Heart left ventricle (tissue), 16 donors: ENCODE measurements at regions not wholly inside any gene's neighbourhood (a gene's known extent, or its start where the extent isn't known, plus 50 kb on each side); places are given as distances from the start of the nearest gene placed in this dataset.

ENCODE experiments used
- ATAC-seq, 4 donors: fragments of 200-7000 bp; cut with Tn5 transposase; one replicate each; pipeline ENCODE4 v1.9.1; 2020 to 2022; ENCODE audit warnings: moderate library complexity in 4 of 4, mild to moderate bottlenecking in 3 of 4, moderate number of reproducible peaks in 1 of 4
- DNase-seq, 5 donors: peaks; one replicate each; pipeline ENCODE4 v3.0.0-alpha.2; 2020
- H3K27ac ChIP-seq, 12 donors: fragments of 200-600 bp; sonication (generic) in 4 of 12; one replicate each; pipeline versions ENCODE4 v1.5.0 to v1.8.0; 2016 to 2022; ENCODE audit warnings: mild to moderate bottlenecking in 2 of 12
- H3K27me3 ChIP-seq, 9 donors: fragments of 200-600 bp; sonication (generic) in 2 of 9; one replicate each; pipeline versions ENCODE4 v1.5.1 to v1.8.0; 2016 to 2022; ENCODE audit warnings: mild to moderate bottlenecking in 3 of 9
- H3K36me3 ChIP-seq, 9 donors: fragments of 200-600 bp; sonication (generic) in 2 of 9; one replicate each; pipeline versions ENCODE4 v1.5.0 to v1.8.0; 2018 to 2022; ENCODE audit warnings: mild to moderate bottlenecking in 2 of 9
- H3K4me1 ChIP-seq, 12 donors: fragments of 200-600 bp; sonication (generic) in 4 of 12; one replicate each; pipeline versions ENCODE4 v1.5.0 to v1.8.0; 2016 to 2022; ENCODE audit warnings: mild to moderate bottlenecking in 3 of 12
- H3K4me3 ChIP-seq, 12 donors: fragments of 200-600 bp; sonication (generic) in 4 of 12; one replicate each; pipeline versions ENCODE4 v1.5.0 to v1.8.0; 2017 to 2022; ENCODE audit warnings: mild to moderate bottlenecking in 9 of 12, moderate library complexity in 4 of 12
- H3K9me3 ChIP-seq, 12 donors: fragments of 200-600 bp; sonication (generic) in 4 of 12; one replicate each; pipeline versions ENCODE4 v1.5.0 to v1.8.0; 2016 to 2022; ENCODE audit warnings: mild to moderate bottlenecking in 1 of 12
- CTCF ChIP-seq, 12 donors: fragments of 200-600 bp; sonication (generic) in 4 of 12; IDR thresholded peaks; one replicate each; pipeline versions ENCODE4 v1.5.0 to v1.8.0; 2018 to 2022; ENCODE audit warnings: antibody characterized with exemption in 12 of 12, mild to moderate bottlenecking in 5 of 12
- POLR2A ChIP-seq, 2 donors: fragments of 450-650 bp; IDR thresholded peaks; one replicate each; pipeline ENCODE4 v1.6.1; 2017; ENCODE audit warnings: antibody characterized with exemption in 2 of 2, mild to moderate bottlenecking in 2 of 2, moderate library complexity in 2 of 2
- WGBS, 4 donors: extraction: QIAGEN DNeasy Blood & Tissue Kit in 2 of 4; methylation state at CpG; one replicate each; pipeline versions ENCODE4 v1.1.5 to v1.1.7; 2013 to 2018; 5-methylcytosine and 5-hydroxymethylcytosine counted together
- intact Hi-C, 10 donors: fragments of 100-400 bp; cut with DNase I; formaldehyde crosslinking; loops; one replicate each; pipeline versions ENCODE4 v1.11.1 to v1.14.2; 2022
- donor health status: ischemic (EF 13 %, LVEDD 7.1; RV severe dilation, severe dysfunction).
- donor health status: healthy with polysubstance abuse.
- donor health status: DM: no; HTN: yes; CAD: no.
- donor health status: DM: no; HTN: no; CAD: no.
- donor health status: ischemic (EF 25% LVEDD 6.9; RV normal size, moderate dysfunction).
- donor health status: ischemic (EF 25% LVEDD 5.7; RV mildly dilated, moderate dysfunction).
- donor health status: healthy.
- donor health status: DM: yes; HTN: yes; CAD: no.
- donor health status: ischemic (EF 35%, LVEDD 5.7; RV mildly dilated, moderate dysfunction).
- donor health status: nonischemic (EF 11% LVEDD 7.7; RV severe dilation, severe dysfunction).
- donor health status: DM: yes; HTN: yes; CAD: no.
- donor health status: PGD.
- donor health status: ischemic (EF 29% LVEDD 5.4; RV normal size, mild dysfunction).
- donor health status: nonischemic (EF 23%, LVEDD 6.1; RV moderate dilation, normal function).

- Histone ChIP-seq H3K27ac (no peak overlapping the region), H3K9me3 (no peaks in the 10 kb centered on the region), H3K27me3 (peaks cover 0 to 34% (median 7%) of the 10 kb centered on the region in 9 donors), H3K4me1 (no peaks in the 10 kb centered on the region), H3K4me3 (no peak overlapping the region), H3K36me3 (no peaks in the 10 kb centered on the region)
- intact Hi-C loops = no loop called here
- ATAC-seq (no peak), DNase-seq (no peak)
- WGBS, 4 donors = 40 to 58% (median 47%) methylated on average over 5 of the region's 5 CpGs
- TF ChIP-seq POLR2A (IDR thresholded peaks at IDR 0.05) = no peak
- no peak for TF ChIP-seq CTCF (IDR thresholded peaks at IDR 0.05)
These were observed 251.2 kb upstream of the POU3F1 start for GRCh38 chr1:38297842-38298241.

GRCh38 chr1:38297246-38297645, 250.7 kb upstream of the POU3F1 start:
- H3K27me3 ChIP-seq = peaks cover 0 to 30% (median 2%) of the 10 kb centered on the region in 9 donors

GRCh38 chr1:38296047-38296446, 249.5 kb upstream of the POU3F1 start:
- Histone ChIP-seq H3K9me3 (no peaks in the 10 kb centered on the region), H3K4me3 (no peak overlapping the region), H3K36me3 (no peaks in the 10 kb centered on the region), H3K27ac (no peak overlapping the region), H3K27me3 (peaks cover 0 to 33% (median 0%) of the 10 kb centered on the region in 9 donors), H3K4me1 (peaks cover 0 to 8% (median 0%) of the 10 kb centered on the region in 12 donors)
- TF ChIP-seq POLR2A (IDR thresholded peaks at IDR 0.05) = no peak
- no peak for TF ChIP-seq CTCF (IDR thresholded peaks at IDR 0.05)
- DNase-seq = no peak
- no peak for ATAC-seq
- WGBS, 4 donors = 68 to 79% (median 74%) methylated on average over 10 of the region's 10 CpGs
- intact Hi-C loops = no loop called here

More at GRCh38 chr1:38297246-38297645, 250.7 kb upstream of the POU3F1 start:
- TF ChIP-seq POLR2A (IDR thresholded peaks at IDR 0.05) (no peak), CTCF (IDR thresholded peaks at IDR 0.05) (no peak)
- no peak for DNase-seq
- Histone ChIP-seq H3K36me3 (no peaks in the 10 kb centered on the region), H3K4me1 (peaks cover 0 to 3% (median 0%) of the 10 kb centered on the region in 12 donors), H3K27ac (no peak overlapping the region), H3K4me3 (no peak overlapping the region), H3K9me3 (no peaks in the 10 kb centered on the region)
- 90 to 94% (median 92%) methylated on average over 5 of the region's 5 CpGs for WGBS, 4 donors
- intact Hi-C loops = no loop called here
- ATAC-seq = no peak

GRCh38 chr1:38293567-38293966, 247.0 kb upstream of the POU3F1 start:
- WGBS, 4 donors = 49 to 73% (median 61%) methylated on average over 4 of the region's 4 CpGs
- H3K27ac ChIP-seq = no peak overlapping the region

More at GRCh38 chr1:38293567-38293966, 247.0 kb upstream of the POU3F1 start:
- DNase-seq (no peak), ATAC-seq (no peak)
- TF ChIP-seq CTCF (IDR thresholded peaks at IDR 0.05) (no peak), POLR2A (IDR thresholded peaks at IDR 0.05) (no peak)
- Histone ChIP-seq H3K4me1 (peaks cover 0 to 8% (median 0%) of the 10 kb centered on the region in 12 donors), H3K9me3 (no peaks in the 10 kb centered on the region), H3K27me3 (peaks cover 0 to 23% (median 0%) of the 10 kb centered on the region in 9 donors), H3K36me3 (no peaks in the 10 kb centered on the region), H3K4me3 (no peak overlapping the region)
- intact Hi-C loops = no loop called here
